Activated CD8-positive, alpha-beta T cell treated with anti-CD3 and anti-CD28 coated beads for 36 hours (primary cell): ENCODE measurements at regions not wholly inside any gene's neighbourhood (a gene's known extent, or its start where the extent isn't known, plus 50 kb on each side); places are given as distances from the start of the nearest gene placed in this dataset.
"Not testable (repeated sequence)": the region's sequence is repeated elsewhere in the genome, so short reads cannot be mapped to it uniquely, and the experiment has no call there.

Experiments used
- ATAC-seq: fragments of 200-7000 bp; cut with Tn5 transposase; one replicate; pipeline ENCODE4 v1.10.0; 2021; ENCODE audit warnings: mild to moderate bottlenecking, moderate library complexity
- CTCF ChIA-PET: fragments of 350-600 bp; sonication (Branson Sonifier 250); formaldehyde crosslinking; loops from one replicate; lab custom pipeline; 2021; ENCODE audit warnings: antibody characterized with exemption; lab: Charles Lee
- POLR2A ChIA-PET: fragments of 350-600 bp; sonication (Branson Sonifier 250); formaldehyde crosslinking; loops from one replicate; lab custom pipeline; 2021; ENCODE audit warnings: antibody characterized with exemption; lab: Charles Lee
- DNase-seq: peaks from one replicate; pipeline ENCODE4 v3.0.0-alpha.2; 2020
- H3K27ac Mint-ChIP-seq: one replicate; pipeline ENCODE4 v1.8.0; 2021; ENCODE audit warnings: mild to moderate bottlenecking, mixed read lengths
- H3K27me3 Mint-ChIP-seq: one replicate; pipeline ENCODE4 v1.8.0; 2021; ENCODE audit warnings: mixed read lengths
- H3K36me3 Mint-ChIP-seq: one replicate; pipeline ENCODE4 v1.8.0; 2021; ENCODE audit warnings: low read depth, mixed read lengths
- H3K4me1 Mint-ChIP-seq: one replicate; pipeline ENCODE4 v1.8.0; 2021; ENCODE audit warnings: low read depth, mixed read lengths
- H3K4me3 Mint-ChIP-seq: one replicate; pipeline ENCODE4 v1.8.0; 2021; ENCODE audit warnings: mild to moderate bottlenecking, moderate library complexity, mixed read lengths
- H3K9me3 Mint-ChIP-seq: one replicate; pipeline ENCODE4 v1.8.0; 2021; ENCODE audit warnings: mixed read lengths
- CTCF ChIP-seq: fragments of 200-600 bp; IDR thresholded peaks from one replicate; pipeline ENCODE4 v1.8.0; 2022; ENCODE audit warnings: antibody characterized with exemption, mild to moderate bottlenecking
- intact Hi-C: fragments of 100-400 bp; cut with micrococcal nuclease; formaldehyde crosslinking; loops from one replicate; pipeline ENCODE4 v1.10.0; 2022

GRCh38 chr7:3140834-3141233 lies 97.2 kb upstream of the CARD11 start:
- DNase-seq (no peak), ATAC-seq (no peak)
- no peaks in the 10 kb centered on the region for H3K36me3 Mint-ChIP-seq
- H3K27me3 Mint-ChIP-seq: no peaks in the 10 kb centered on the region
- ChIA-PET CTCF (no interaction called here), POLR2A (no interaction called here)
- no peak for TF ChIP-seq CTCF
- no peak overlapping the region for H3K4me3 Mint-ChIP-seq
- intact Hi-C loops: no loop called here
- H3K4me1 Mint-ChIP-seq: no peaks in the 10 kb centered on the region
- no peak overlapping the region for H3K27ac Mint-ChIP-seq
- H3K9me3 Mint-ChIP-seq: no peaks in the 10 kb centered on the region

GRCh38 chr7:3141326-3141725 lies 97.7 kb upstream of the CARD11 start:
- Mint-ChIP-seq H3K27me3 (no peaks in the 10 kb centered on the region), H3K27ac (no peak overlapping the region), H3K4me1 (no peaks in the 10 kb centered on the region), H3K9me3 (no peaks in the 10 kb centered on the region), H3K4me3 (no peak overlapping the region), H3K36me3 (no peaks in the 10 kb centered on the region)
- no peak for DNase-seq
- CTCF ChIA-PET: no interaction called here
- POLR2A ChIA-PET: no interaction called here
- no peak for ATAC-seq
- intact Hi-C loops: no loop called here
- no peak for TF ChIP-seq CTCF

GRCh38 chr7:3143869-3144775 lies 100.5 kb upstream of the CARD11 start:
- Mint-ChIP-seq H3K27ac (no peak overlapping the region), H3K4me1 (peaks cover 7% of the 10 kb centered on the region), H3K27me3 (no peaks in the 10 kb centered on the region), H3K9me3 (no peaks in the 10 kb centered on the region), H3K36me3 (no peaks in the 10 kb centered on the region), H3K4me3 (no peak overlapping the region)
- intact Hi-C loops: no loop called here
- ChIA-PET CTCF (interaction anchor here (1.5 to 3.5 kb wide), 3 partner anchors 10 to 279 kb away, joined by 3 to 21 read pairs (median 18); no protein-coding TSS in a partner anchor), POLR2A (interaction anchor here (0.6 kb wide), 1 partner anchor 193 kb away, joined by 3 read pairs; no protein-coding TSS in a partner anchor)
- no peak for DNase-seq
- TF ChIP-seq CTCF: no peak
- no peak for ATAC-seq

- H3K4me1 Mint-ChIP-seq, DNase-seq, H3K36me3 Mint-ChIP-seq, H3K27ac Mint-ChIP-seq, H3K9me3 Mint-ChIP-seq, H3K4me3 Mint-ChIP-seq, H3K27me3 Mint-ChIP-seq, ATAC-seq, intact Hi-C loops: not testable (repeated sequence)
- ChIA-PET CTCF (interaction anchor here (1.5 to 3.5 kb wide), 3 partner anchors 10 to 280 kb away, joined by 3 to 21 read pairs (median 18); no protein-coding TSS in a partner anchor), POLR2A (interaction anchor here (0.6 to 0.7 kb wide), 2 partner anchors 193 to 250 kb away, joined by 3 read pairs; no protein-coding TSS in a partner anchor)
Observed at GRCh38 chr7:3144776-3145125, 101.1 kb upstream of the CARD11 start.

- CTCF ChIA-PET: interaction anchor here (0.9 to 3.5 kb wide), 5 partner anchors 8 to 282 kb away, joined by 3 to 21 read pairs (median 7); no protein-coding TSS in a partner anchor
Observed at GRCh38 chr7:3146571-3147226, 103.0 kb upstream of the CARD11 start.

GRCh38 chr7:3148471-3148870 lies 104.8 kb upstream of the CARD11 start:
- intact Hi-C loops, ATAC-seq, H3K4me3 Mint-ChIP-seq, H3K27me3 Mint-ChIP-seq, H3K9me3 Mint-ChIP-seq, H3K27ac Mint-ChIP-seq, H3K36me3 Mint-ChIP-seq, DNase-seq: not testable (repeated sequence)
- CTCF ChIA-PET: interaction anchor here (1.2 to 5.6 kb wide), 2 partner anchors 58 to 83 kb away, joined by 3 to 20 read pairs; no protein-coding TSS in a partner anchor
- POLR2A ChIA-PET: interaction anchor here (0.6 kb wide), 1 partner anchor 15 kb away, joined by 3 read pairs; no protein-coding TSS in a partner anchor
- H3K4me1 Mint-ChIP-seq: peaks cover 13% of the 10 kb centered on the region

More at GRCh38 chr7:3146571-3147226, 103.0 kb upstream of the CARD11 start:
- Mint-ChIP-seq H3K36me3 (no peaks in the 10 kb centered on the region), H3K27ac (no peak overlapping the region), H3K27me3 (no peaks in the 10 kb centered on the region), H3K4me1 (peaks cover 10% of the 10 kb centered on the region), H3K4me3 (no peak overlapping the region), H3K9me3 (no peaks in the 10 kb centered on the region)
- DNase-seq (peak; percentile 16), ATAC-seq (no peak)
- POLR2A ChIA-PET: no interaction called here
- intact Hi-C loops: no loop called here
- TF ChIP-seq CTCF: no peak
